IMR-90 (cell line): ENCODE measurements at regions not wholly inside any gene's neighbourhood (a gene's known extent, or its start where the extent isn't known, plus 50 kb on each side); places are given as distances from the start of the nearest gene placed in this dataset.

ENCODE experiments used
- ATAC-seq: fragments of 200-7000 bp; cut with Tn5 transposase; 2 replicates; pipeline ENCODE4 v1.9.1; 2020; ENCODE audit warnings: low read depth, mild to moderate bottlenecking, moderate library complexity
- BruUV-seq: library from RNA; stranded (reverse); fragments of 400-500 nt; replicated peaks from 2 replicates; lab custom pipeline; 2021; lab: Mats Ljungman, UMichigan
- CTCF ChIA-PET: fragments of 300-600 bp; formaldehyde crosslinking; extraction: SDS; loops from one replicate; lab custom pipeline; 2021; ENCODE audit warnings: antibody characterized with exemption; lab: Yijun Ruan, JAX
- POLR2A ChIA-PET: fragments of 300-600 bp; sonication (Branson Sonifier 250); formaldehyde crosslinking; loops from one replicate; lab custom pipeline; 2022; ENCODE audit warnings: antibody characterized with exemption; ENCODE audit not compliant: unreplicated experiment; lab: Charles Lee
- DNase-seq: peaks from one replicate; pipeline ENCODE4 v3.0.0; 2013
- H2AFZ ChIP-seq: replicated peaks from 2 replicates; pipeline ENCODE3; 2013; ENCODE audit warnings: low read length, mild to moderate bottlenecking; ENCODE audit not compliant: poor library complexity
- H2AK5ac ChIP-seq: 2 replicates; pipeline ENCODE4 v1.6.1; 2013; ENCODE audit warnings: low read depth, low read length, inconsistent platforms
- H2AK9ac ChIP-seq: replicated peaks from 2 replicates; pipeline ENCODE3; 2013; ENCODE audit warnings: mild to moderate bottlenecking, low read depth, low read length, moderate library complexity; ENCODE audit not compliant: poor library complexity
- H2BK120ac ChIP-seq: 2 replicates; pipeline ENCODE4 v1.6.1; 2013; ENCODE audit warnings: low read depth, low read length, inconsistent platforms
- H2BK15ac ChIP-seq: 3 replicates; pipeline ENCODE4 v1.6.1; 2013; ENCODE audit warnings: low read depth, low read length, inconsistent platforms
- H2BK20ac ChIP-seq: 2 replicates; pipeline ENCODE4 v1.6.1; 2013; ENCODE audit warnings: low read depth, mild to moderate bottlenecking, inconsistent platforms, low read length, moderate library complexity
- H2BK5ac ChIP-seq: 2 replicates; pipeline ENCODE4 v1.6.1; 2013; ENCODE audit warnings: mild to moderate bottlenecking, low read depth, low read length, inconsistent platforms; ENCODE audit not compliant: poor library complexity, severe bottlenecking
- H3K14ac ChIP-seq: replicated peaks from 2 replicates; pipeline ENCODE4 v1.6.1; 2013; ENCODE audit warnings: low read depth, low read length, inconsistent platforms
- H3K18ac ChIP-seq: 2 replicates; pipeline ENCODE4 v1.6.1; 2013; ENCODE audit warnings: low read depth, low read length, control low read depth
- H3K23ac ChIP-seq: 2 replicates; pipeline ENCODE4 v1.6.1; 2013; ENCODE audit warnings: low read depth, low read length, inconsistent platforms
- H3K27ac ChIP-seq: 2 replicates; pipeline ENCODE4 v1.5.1; 2013; ENCODE audit warnings: mild to moderate bottlenecking, control low read depth, low read length; ENCODE audit not compliant: insufficient read depth
- H3K27me3 ChIP-seq: 2 replicates; pipeline ENCODE4 v1.6.1; 2013; ENCODE audit warnings: low read length; ENCODE audit not compliant: control insufficient read depth, insufficient read depth
- H3K36me3 ChIP-seq: 2 replicates; pipeline ENCODE4 v1.6.1; 2013; ENCODE audit warnings: low read length, mixed read lengths; ENCODE audit not compliant: control insufficient read depth, insufficient read depth
- H3K4ac ChIP-seq: 2 replicates; pipeline ENCODE4 v1.6.1; 2013; ENCODE audit warnings: low read depth, low read length, inconsistent platforms
- H3K4me1 ChIP-seq: 2 replicates; pipeline ENCODE4 v1.6.1; 2013; ENCODE audit warnings: low read length, mixed read lengths; ENCODE audit not compliant: control insufficient read depth, insufficient read depth
- H3K4me2 ChIP-seq: 2 replicates; pipeline ENCODE4 v1.6.1; 2013; ENCODE audit warnings: low read depth, mild to moderate bottlenecking, control low read depth, low read length, moderate library complexity
- H3K4me3 ChIP-seq: 2 replicates; pipeline ENCODE4 v1.5.1; 2013; ENCODE audit warnings: low read depth, mild to moderate bottlenecking, control low read depth, low read length, moderate library complexity; ENCODE audit not compliant: insufficient read depth
- H3K56ac ChIP-seq: 2 replicates; pipeline ENCODE4 v1.6.1; 2013; ENCODE audit warnings: low read length, inconsistent platforms; ENCODE audit not compliant: insufficient read depth; ENCODE audit errors: extremely low read depth
- H3K79me1 ChIP-seq, 2 experiments: 2 replicates each; pipeline ENCODE4 v1.6.1; 2013; ENCODE audit warnings: low read length in 2 of 2, inconsistent platforms in 1 of 2, low read depth in 1 of 2
- H3K9ac ChIP-seq: 2 replicates; pipeline ENCODE4 v1.6.1; 2013; ENCODE audit warnings: low read depth, low read length, control low read depth
- H3K9me1 ChIP-seq: 2 replicates; pipeline ENCODE4 v1.6.1; 2013; ENCODE audit warnings: low read length, inconsistent platforms; ENCODE audit not compliant: insufficient read depth
- H3K9me3 ChIP-seq: 2 replicates; pipeline ENCODE4 v1.6.1; 2013; ENCODE audit warnings: low read length; ENCODE audit not compliant: control insufficient read depth, insufficient read depth
- H4K20me1 ChIP-seq: 2 replicates; pipeline ENCODE4 v1.6.1; 2013; ENCODE audit warnings: low read length, inconsistent platforms; ENCODE audit not compliant: insufficient read depth
- H4K5ac ChIP-seq: 2 replicates; pipeline ENCODE4 v1.6.1; 2013; ENCODE audit warnings: mild to moderate bottlenecking, low read depth, low read length, control low read depth
- H4K8ac ChIP-seq, 2 experiments: 2 replicates each; pipeline ENCODE4 v1.6.1; 2013; ENCODE audit warnings: low read depth in 2 of 2, low read length in 2 of 2, control low read depth in 1 of 2, inconsistent platforms in 1 of 2
- H4K91ac ChIP-seq: 2 replicates; pipeline ENCODE4 v1.6.1; 2013; ENCODE audit warnings: low read depth, low read length, inconsistent platforms; ENCODE audit not compliant: insufficient read depth
- CEBPB ChIP-seq: IDR thresholded peaks from 2 replicates; pipeline ENCODE4 v1.6.1; 2012; ENCODE audit warnings: low read depth, low read length, improper control_type of control experiment
- FOS ChIP-seq: fragments of 150-350 bp; IDR thresholded peaks from 2 replicates; pipeline ENCODE4 v1.6.1; 2016; ENCODE audit warnings: low read depth, low read length
- MAZ ChIP-seq: IDR thresholded peaks from 2 replicates; pipeline ENCODE4 v1.6.1; 2012; ENCODE audit warnings: low read depth, mild to moderate bottlenecking, low read length, improper control_type of control experiment, moderate library complexity, borderline replicate concordance
- POLR2A ChIP-seq: IDR thresholded peaks from 2 replicates; pipeline ENCODE4 v1.6.1; 2012; ENCODE audit warnings: mild to moderate bottlenecking, low read depth, low read length
- RCOR1 ChIP-seq: IDR thresholded peaks from 2 replicates; pipeline ENCODE4 v1.6.1; 2012; ENCODE audit warnings: mild to moderate bottlenecking, low read length, improper control_type of control experiment; ENCODE audit not compliant: insufficient replicate concordance
- USF2 ChIP-seq: fragments of 150-350 bp; IDR thresholded peaks from 2 replicates; pipeline ENCODE4 v1.6.1; 2017; ENCODE audit warnings: mild to moderate bottlenecking, antibody characterized with exemption, low read length, low read depth
- WGBS, 2 experiments: methylation state at CpG; one replicate each; pipeline versions ENCODE4 v1.1.5 to v1.1.7; 2013; ENCODE audit warnings: missing lambda C conversion rate in 2 of 2; ENCODE audit not compliant: insufficient read length in 1 of 2; ENCODE audit errors: extremely low coverage in 2 of 2; 5-methylcytosine and 5-hydroxymethylcytosine counted together
- dilution Hi-C: fragments of 300-500 bp; cut with HindIII; formaldehyde crosslinking; loops from one replicate; pipeline ENCODE4 v1.14.3; 2018; ENCODE audit warnings: low sequenced_read_pairs; ENCODE audit not compliant: unreplicated experiment
- in situ Hi-C: fragments of 300-500 bp; cut with MboI; formaldehyde crosslinking; loops from 3 replicates; pipeline ENCODE4 v1.14.3; 2019; ENCODE audit warnings: low sequenced_read_pairs, inconsistent platforms, mixed read lengths
- intact Hi-C: fragments of 100-400 bp; cut with micrococcal nuclease; formaldehyde crosslinking; loops from 2 replicates; pipeline ENCODE4 v1.10.0; 2022

- H3K23ac ChIP-seq, result no peak overlapping the region
- peak overlapping the region; percentile 11 for H2BK5ac ChIP-seq
- no TSS peak for BruUV-seq
- dilution Hi-C loops (no loop called here), intact Hi-C loops (loop anchor here (1.0 to 10.0 kb wide), 6 partner anchors 32 to 1056 kb away; partner anchors contain the start of gene ZEB1), in situ Hi-C loops (no loop called here)
- no peak overlapping the region for H3K56ac ChIP-seq
- peak overlapping the region; percentile 71 for H2AK9ac ChIP-seq
- ATAC-seq (no peak), DNase-seq (no peak)
- 95% methylated on average over 6 of the region's 10 CpGs; no CpG with 5 or more reads in 1 of the 2 experiments for WGBS, 2 experiments
- H3K9me3 ChIP-seq, result no peaks in the 10 kb centered on the region
- H4K91ac ChIP-seq, result peak overlapping the region; percentile 80
- no peaks in the 10 kb centered on the region for H3K36me3 ChIP-seq
- H2BK20ac ChIP-seq, result peak overlapping the region; percentile 98
- H3K14ac ChIP-seq, result peak overlapping the region; percentile 23; the same call in 1 of the 2 replicates
- ChIA-PET POLR2A (interaction anchor here (0.8 to 1.2 kb wide), 2 partner anchors 24 to 381 kb away, joined by 3 to 4 read pairs; no protein-coding TSS in a partner anchor), CTCF (interaction anchor here (0.6 to 1.7 kb wide), 21 partner anchors 9 to 1069 kb away, joined by 3 to 11 read pairs (median 3); partner anchors contain the start of gene ZNF438)
- H3K27ac ChIP-seq, result peak overlapping the region; percentile 2; the same call in 1 of the 2 replicates
- H2BK120ac ChIP-seq, result peak overlapping the region; percentile 93
- H3K4me2 ChIP-seq, result no peak overlapping the region
- H4K5ac ChIP-seq, result peak overlapping the region; percentile 45; the same call in 1 of the 2 replicates
- no peak for TF ChIP-seq RCOR1
- TF ChIP-seq FOS, result no peak
- no peak for TF ChIP-seq USF2
- TF ChIP-seq CEBPB, result no peak
- TF ChIP-seq POLR2A, result no peak
- no peak for TF ChIP-seq MAZ
- H3K79me1 ChIP-seq, result no peaks in the 10 kb centered on the region
- no peaks in the 10 kb centered on the region for H3K27me3 ChIP-seq
- H4K8ac ChIP-seq, result peak overlapping the region in 1 of 2 experiments; percentile 90; a peak in 1 of 4 replicates
- no peaks in the 10 kb centered on the region for H4K20me1 ChIP-seq
- H3K4me1 ChIP-seq, result peaks cover 14% of the 10 kb centered on the region
- H3K4ac ChIP-seq, result peak overlapping the region; percentile 85
- H3K18ac ChIP-seq, result peak overlapping the region; percentile 17; the same call in 1 of the 2 replicates
- peak overlapping the region; percentile 85 for H2AFZ ChIP-seq
- H3K9me1 ChIP-seq, result peaks cover 19% of the 10 kb centered on the region
- peak overlapping the region; percentile 21; the same call in 2 of the 3 replicates for H2BK15ac ChIP-seq
- peak overlapping the region; percentile 83 for H2AK5ac ChIP-seq
- H3K9ac ChIP-seq, result no peak overlapping the region
- H3K4me3 ChIP-seq, result no peak overlapping the region
Measured at GRCh38 chr10:30752481-30752881, 122.9 kb upstream of the LYZL2 start.
